NT2/D1 (cell line): ENCODE measurements at regions not wholly inside any gene's neighbourhood (a gene's known extent, or its start where the extent isn't known, plus 50 kb on each side); places are given as distances from the start of the nearest gene placed in this dataset.
"Not testable (repeated sequence)": the region's sequence is repeated elsewhere in the genome, so short reads cannot be mapped to it uniquely, and the experiment has no call there.

Experiments used
- SUZ12 ChIP-seq: IDR thresholded peaks from 2 replicates; pipeline ENCODE4 v1.6.1; 2011; ENCODE audit not compliant: insufficient read length, insufficient read depth; ENCODE audit errors: extremely low read depth
- YY1 ChIP-seq: IDR thresholded peaks from 2 replicates; pipeline ENCODE4 v1.6.1; 2011; ENCODE audit not compliant: insufficient read length, insufficient read depth
- ZNF274 ChIP-seq: IDR thresholded peaks from 2 replicates; pipeline ENCODE4 v1.6.1; 2011; ENCODE audit warnings: mild to moderate bottlenecking, low read depth, low read length

DNA sequence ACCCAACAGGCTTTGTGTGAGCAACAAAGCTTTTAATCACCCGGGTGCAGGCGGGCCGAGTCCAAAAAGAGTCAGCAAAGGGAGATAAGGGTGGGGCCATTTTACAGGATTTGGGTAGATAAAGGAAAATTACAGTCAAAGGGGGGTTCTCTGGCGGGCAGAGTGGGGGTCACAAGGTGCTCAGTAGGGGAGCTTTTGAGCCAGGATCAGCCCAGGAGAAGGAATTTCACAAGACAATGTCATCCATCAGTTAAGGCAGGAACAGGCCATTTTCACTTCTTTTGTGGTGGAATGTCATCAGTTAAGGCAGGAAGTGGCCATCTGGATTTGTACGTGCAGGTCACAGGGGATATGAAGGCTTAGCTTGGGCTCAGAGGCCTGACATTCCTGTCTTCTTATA is 736.1 kb downstream of the SI start:
- not testable (repeated sequence) for TF ChIP-seq YY1, SUZ12, ZNF274
